Endodermal cell (in vitro differentiated cells): ENCODE measurements at regions not wholly inside any gene's neighbourhood (a gene's known extent, or its start where the extent isn't known, plus 50 kb on each side); places are given as distances from the start of the nearest gene placed in this dataset.

ENCODE experiments used
- DNase-seq: peaks from one replicate; pipeline ENCODE4 v3.0.0-alpha.2; 2017
- H3K27ac ChIP-seq: 2 replicates; pipeline ENCODE4 v1.5.1; 2013; ENCODE audit warnings: mild to moderate bottlenecking, low read depth, low read length, moderate library complexity
- H3K27me3 ChIP-seq: 2 replicates; pipeline ENCODE4 v1.6.1; 2013; ENCODE audit warnings: mild to moderate bottlenecking, low read length, moderate library complexity; ENCODE audit not compliant: insufficient read depth, control insufficient read depth, poor library complexity, severe bottlenecking
- H3K36me3 ChIP-seq: 2 replicates; pipeline ENCODE4 v1.7.0; 2013; ENCODE audit warnings: mild to moderate bottlenecking, low read length, moderate library complexity; ENCODE audit not compliant: control insufficient read depth, insufficient read depth
- H3K4me1 ChIP-seq: one replicate; pipeline ENCODE4 v1.7.0; 2013; ENCODE audit warnings: low read length; ENCODE audit not compliant: control insufficient read depth, insufficient read depth
- H3K4me3 ChIP-seq: 2 replicates; pipeline ENCODE4 v1.5.1; 2013; ENCODE audit warnings: mild to moderate bottlenecking, low read length, moderate library complexity
- H3K9ac ChIP-seq: 2 replicates; pipeline ENCODE4 v1.6.1; 2013; ENCODE audit warnings: mild to moderate bottlenecking, low read length, moderate library complexity; ENCODE audit not compliant: poor library complexity, severe bottlenecking; ENCODE audit errors: extremely low read depth
- H3K9me3 ChIP-seq: 2 replicates; pipeline ENCODE4 v1.6.1; 2013; ENCODE audit warnings: mild to moderate bottlenecking, low read length, moderate library complexity; ENCODE audit not compliant: control insufficient read depth
- H3K27ac Mint-ChIP-seq: 2 replicates; pipeline ENCODE4 v1.8.0; 2020; ENCODE audit warnings: mixed read lengths
- H3K27me3 Mint-ChIP-seq: 2 replicates; pipeline ENCODE4 v1.8.0; 2021; ENCODE audit warnings: mild to moderate bottlenecking, mixed read lengths; ENCODE audit not compliant: insufficient read depth
- H3K36me3 Mint-ChIP-seq: 2 replicates; pipeline ENCODE4 v1.8.0; 2020; ENCODE audit warnings: low read depth, mixed read lengths
- H3K4me1 Mint-ChIP-seq: 2 replicates; pipeline ENCODE4 v1.8.0; 2020; ENCODE audit warnings: mixed read lengths
- H3K4me3 Mint-ChIP-seq: 2 replicates; pipeline ENCODE4 v1.8.0; 2020; ENCODE audit warnings: mild to moderate bottlenecking, moderate library complexity, mixed read lengths
- H3K9me3 Mint-ChIP-seq: 2 replicates; pipeline ENCODE4 v1.8.0; 2020; ENCODE audit warnings: mild to moderate bottlenecking, mixed read lengths
- WGBS, 2 experiments: methylation state at CpG; one replicate each; pipeline versions ENCODE4 v1.1.5 to v1.1.7; 2013; ENCODE audit warnings: missing lambda C conversion rate in 2 of 2, mixed read lengths in 1 of 2; ENCODE audit not compliant: insufficient coverage in 1 of 2, insufficient read length in 1 of 2; 5-methylcytosine and 5-hydroxymethylcytosine counted together
- TF ChIP-seq, protein P1 (sequence below): fragments of 200-600 bp; sonication (generic); conservative IDR thresholded peaks from 2 replicates; pipeline ENCODE4 v1.5.0; 2021; ENCODE audit warnings: antibody characterized with exemption, mild to moderate bottlenecking

DNA sequence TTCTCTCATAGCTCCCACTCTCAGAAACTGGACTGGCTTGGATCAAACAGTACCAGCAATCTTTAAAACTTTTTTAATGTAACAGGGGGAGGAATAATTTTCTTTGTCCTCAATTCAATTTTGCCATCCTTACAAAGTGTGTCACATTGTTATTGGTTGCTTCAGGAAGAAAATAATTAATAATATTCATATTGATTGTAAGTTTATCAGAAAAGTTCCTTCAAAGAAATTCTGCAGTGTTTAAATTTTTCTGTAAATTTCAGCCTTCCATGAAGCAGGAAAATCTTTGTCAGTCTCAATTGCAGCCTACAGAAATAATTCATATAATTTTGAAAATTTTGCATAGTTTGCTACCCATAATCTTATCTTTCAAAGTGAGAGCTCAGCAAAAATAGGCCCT lies 1119.1 kb upstream of the ATXN7L3B start:
- Histone ChIP-seq H3K36me3 (no peaks in the 10 kb centered on the region), H3K9ac (no peak overlapping the region), H3K27ac (no peak overlapping the region), H3K27me3 (no peaks in the 10 kb centered on the region), H3K9me3 (peaks cover 36% of the 10 kb centered on the region), H3K4me3 (no peak overlapping the region), H3K4me1 (no peaks in the 10 kb centered on the region)
- H3K4me1 Mint-ChIP-seq: no peaks in the 10 kb centered on the region
- no peaks in the 10 kb centered on the region for H3K27me3 Mint-ChIP-seq
- no peak overlapping the region for H3K4me3 Mint-ChIP-seq
- DNase-seq: no peak
- peaks cover 27% of the 10 kb centered on the region for H3K9me3 Mint-ChIP-seq
- TF ChIP-seq, protein P1, sequence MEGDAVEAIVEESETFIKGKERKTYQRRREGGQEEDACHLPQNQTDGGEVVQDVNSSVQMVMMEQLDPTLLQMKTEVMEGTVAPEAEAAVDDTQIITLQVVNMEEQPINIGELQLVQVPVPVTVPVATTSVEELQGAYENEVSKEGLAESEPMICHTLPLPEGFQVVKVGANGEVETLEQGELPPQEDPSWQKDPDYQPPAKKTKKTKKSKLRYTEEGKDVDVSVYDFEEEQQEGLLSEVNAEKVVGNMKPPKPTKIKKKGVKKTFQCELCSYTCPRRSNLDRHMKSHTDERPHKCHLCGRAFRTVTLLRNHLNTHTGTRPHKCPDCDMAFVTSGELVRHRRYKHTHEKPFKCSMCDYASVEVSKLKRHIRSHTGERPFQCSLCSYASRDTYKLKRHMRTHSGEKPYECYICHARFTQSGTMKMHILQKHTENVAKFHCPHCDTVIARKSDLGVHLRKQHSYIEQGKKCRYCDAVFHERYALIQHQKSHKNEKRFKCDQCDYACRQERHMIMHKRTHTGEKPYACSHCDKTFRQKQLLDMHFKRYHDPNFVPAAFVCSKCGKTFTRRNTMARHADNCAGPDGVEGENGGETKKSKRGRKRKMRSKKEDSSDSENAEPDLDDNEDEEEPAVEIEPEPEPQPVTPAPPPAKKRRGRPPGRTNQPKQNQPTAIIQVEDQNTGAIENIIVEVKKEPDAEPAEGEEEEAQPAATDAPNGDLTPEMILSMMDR: no peak
- H3K27ac Mint-ChIP-seq: no peak overlapping the region
- no peaks in the 10 kb centered on the region for H3K36me3 Mint-ChIP-seq

DNA sequence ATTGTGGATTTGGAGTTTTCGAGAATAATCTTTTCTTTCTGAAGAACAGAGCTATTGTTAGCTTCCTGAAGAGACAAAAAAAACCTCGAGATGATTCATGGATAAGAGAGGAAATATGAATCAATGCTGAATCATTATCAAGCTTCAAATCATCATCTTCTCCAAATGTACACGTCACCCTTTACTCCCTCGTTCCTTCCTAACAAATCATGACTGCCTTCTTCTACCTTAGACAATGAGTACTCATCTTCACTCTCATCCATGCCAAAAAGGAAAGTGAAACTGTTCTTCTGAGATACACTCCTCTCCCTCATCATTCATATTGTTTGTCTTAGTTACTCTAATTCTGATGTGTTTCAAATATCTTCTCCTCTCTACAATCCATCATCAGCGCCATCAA lies 1115.8 kb upstream of the ATXN7L3B start:
- TF ChIP-seq, protein P1: no peak
- DNase-seq: no peak
- Mint-ChIP-seq H3K27me3 (no peaks in the 10 kb centered on the region), H3K9me3 (peaks cover 25% of the 10 kb centered on the region), H3K4me1 (no peaks in the 10 kb centered on the region), H3K4me3 (no peak overlapping the region), H3K27ac (no peak overlapping the region), H3K36me3 (no peaks in the 10 kb centered on the region)
- H3K4me3 ChIP-seq: no peak overlapping the region
- H3K27ac ChIP-seq: no peak overlapping the region
- H3K27me3 ChIP-seq: no peaks in the 10 kb centered on the region
- no peaks in the 10 kb centered on the region for H3K36me3 ChIP-seq
- no peak overlapping the region for H3K9ac ChIP-seq
- H3K9me3 ChIP-seq: peaks cover 41% of the 10 kb centered on the region
- 96 to 100% methylated on average over 2 to 5 of the region's 5 CpGs for WGBS, 2 experiments
- H3K4me1 ChIP-seq: no peaks in the 10 kb centered on the region

DNA sequence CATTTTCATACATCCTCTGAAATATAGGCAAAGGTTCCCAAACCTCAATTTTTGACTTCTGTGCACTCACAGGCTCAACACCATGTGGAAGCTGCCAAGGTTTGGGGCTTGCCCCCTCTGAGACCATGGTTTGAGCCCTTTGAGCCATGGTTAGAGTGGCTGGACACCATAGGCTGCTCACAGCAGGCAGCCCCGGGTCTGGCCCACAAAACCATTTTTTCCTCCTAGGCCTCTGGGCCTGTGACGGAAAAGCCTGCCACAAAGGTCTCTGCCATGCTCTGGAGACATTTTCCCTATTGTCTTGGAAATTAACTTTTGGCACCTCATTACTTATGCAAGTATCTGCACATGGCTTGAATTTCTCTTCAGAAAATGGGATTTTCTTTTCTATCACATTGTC lies 1113.2 kb upstream of the ATXN7L3B start:
- 78 to 79% methylated on average over 2 of the region's 2 CpGs for WGBS, 2 experiments
- Histone ChIP-seq H3K9ac (no peak overlapping the region), H3K36me3 (no peaks in the 10 kb centered on the region), H3K27ac (no peak overlapping the region), H3K9me3 (peaks cover 43% of the 10 kb centered on the region), H3K4me1 (no peaks in the 10 kb centered on the region), H3K4me3 (no peak overlapping the region), H3K27me3 (no peaks in the 10 kb centered on the region)
- TF ChIP-seq, protein P1: no peak
- Mint-ChIP-seq H3K4me3 (no peak overlapping the region), H3K27me3 (no peaks in the 10 kb centered on the region), H3K4me1 (no peaks in the 10 kb centered on the region), H3K27ac (no peak overlapping the region), H3K9me3 (peaks cover 25% of the 10 kb centered on the region), H3K36me3 (no peaks in the 10 kb centered on the region)
- DNase-seq: no peak
